ENCODE measurements at regions not wholly inside any gene's neighbourhood (a gene's known extent, or its start where the extent isn't known, plus 50 kb on each side); places are given as distances from the start of the nearest gene placed in this dataset.
A peak's percentile ranks its signal among the peaks of the same experiment; 100 is the strongest.
"Not testable (repeated sequence)": the region's sequence is repeated elsewhere in the genome, so short reads cannot be mapped to it uniquely, and the experiment has no call there.

DNA sequence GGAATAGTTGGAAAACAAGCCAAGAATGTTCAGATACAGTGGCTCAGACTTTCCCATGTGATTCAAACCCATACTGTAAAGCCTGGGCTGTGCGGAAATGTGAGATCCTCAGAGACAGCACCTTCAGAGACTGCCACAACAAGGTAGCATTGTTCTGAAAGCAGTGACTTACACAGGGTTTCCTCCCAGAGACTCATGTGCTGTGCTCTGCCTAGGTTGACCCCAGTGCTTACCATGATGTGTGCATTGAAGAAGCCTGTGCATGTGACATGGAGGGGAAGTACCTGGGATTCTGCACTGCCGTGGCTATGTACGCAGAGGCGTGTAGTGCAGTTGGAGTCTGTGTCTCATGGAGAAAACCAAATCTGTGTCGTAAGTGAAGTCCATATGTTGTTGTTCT, 219.4 kb downstream of the LRRK2 start:
- TF ChIP-seq, protein P1, sequence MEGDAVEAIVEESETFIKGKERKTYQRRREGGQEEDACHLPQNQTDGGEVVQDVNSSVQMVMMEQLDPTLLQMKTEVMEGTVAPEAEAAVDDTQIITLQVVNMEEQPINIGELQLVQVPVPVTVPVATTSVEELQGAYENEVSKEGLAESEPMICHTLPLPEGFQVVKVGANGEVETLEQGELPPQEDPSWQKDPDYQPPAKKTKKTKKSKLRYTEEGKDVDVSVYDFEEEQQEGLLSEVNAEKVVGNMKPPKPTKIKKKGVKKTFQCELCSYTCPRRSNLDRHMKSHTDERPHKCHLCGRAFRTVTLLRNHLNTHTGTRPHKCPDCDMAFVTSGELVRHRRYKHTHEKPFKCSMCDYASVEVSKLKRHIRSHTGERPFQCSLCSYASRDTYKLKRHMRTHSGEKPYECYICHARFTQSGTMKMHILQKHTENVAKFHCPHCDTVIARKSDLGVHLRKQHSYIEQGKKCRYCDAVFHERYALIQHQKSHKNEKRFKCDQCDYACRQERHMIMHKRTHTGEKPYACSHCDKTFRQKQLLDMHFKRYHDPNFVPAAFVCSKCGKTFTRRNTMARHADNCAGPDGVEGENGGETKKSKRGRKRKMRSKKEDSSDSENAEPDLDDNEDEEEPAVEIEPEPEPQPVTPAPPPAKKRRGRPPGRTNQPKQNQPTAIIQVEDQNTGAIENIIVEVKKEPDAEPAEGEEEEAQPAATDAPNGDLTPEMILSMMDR (IDR thresholded peaks at IDR 0.05; ENCODE audit: low read depth, low read length): no peak
- Histone ChIP-seq H3K9me3 (ENCODE audit: low read depth) (no peaks in the 10 kb centered on the region), H3K27me3 (no peaks in the 10 kb centered on the region), H3K36me3 (no peaks in the 10 kb centered on the region), H3K4me3 (no peak overlapping the region), H3K27ac (no peak overlapping the region), H3K4me1 (ENCODE audit: low read depth) (no peaks in the 10 kb centered on the region)
- DNase-seq (ENCODE audit: low read depth in 1 of 2, low spot score in 1 of 2): no peak

- H3K36me3 ChIP-seq: no peaks in the 10 kb centered on the region
- H3K4me1 ChIP-seq (ENCODE audit: low read depth): no peaks in the 10 kb centered on the region
- H3K27me3 ChIP-seq: no peaks in the 10 kb centered on the region
- TF ChIP-seq, protein P1 (IDR thresholded peaks at IDR 0.05; ENCODE audit: low read depth, low read length): peak; percentile 8
- H3K27ac ChIP-seq: no peak overlapping the region
- no peak overlapping the region for H3K4me3 ChIP-seq
- DNase-seq (ENCODE audit: low read depth in 1 of 2, low spot score in 1 of 2): peak in 1 of 2 donors; percentile 28
- no peaks in the 10 kb centered on the region for H3K9me3 ChIP-seq (ENCODE audit: low read depth)
These were observed 221.6 kb downstream of the LRRK2 start for GRCh38 chr12:40446385-40446784.

DNA sequence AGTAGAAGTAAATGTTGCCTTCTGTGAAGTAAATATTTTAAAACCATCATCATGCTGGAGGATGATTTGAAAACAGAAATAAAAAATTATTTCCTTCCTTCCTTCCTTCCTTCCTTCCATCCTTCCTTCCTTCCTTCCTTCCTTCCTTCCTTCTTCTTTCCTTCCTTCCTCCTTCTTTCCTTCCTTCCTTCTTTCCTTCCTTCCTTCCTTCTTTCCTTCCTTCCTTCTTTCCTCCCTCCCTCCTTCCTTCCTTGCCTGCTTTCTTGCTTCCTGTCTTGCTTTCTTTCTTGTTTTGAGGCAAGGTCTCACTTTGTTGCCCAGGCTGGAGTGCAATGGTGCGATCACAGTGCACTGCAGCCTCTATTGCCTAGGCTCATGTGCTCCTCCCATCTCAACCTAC, 223.7 kb downstream of the LRRK2 start:
- H3K4me3 ChIP-seq; DNase-seq (ENCODE audit: low read depth in 1 of 2, low spot score in 1 of 2); H3K27me3 ChIP-seq; H3K27ac ChIP-seq; H3K4me1 ChIP-seq (ENCODE audit: low read depth); H3K9me3 ChIP-seq (ENCODE audit: low read depth); H3K36me3 ChIP-seq: not testable (repeated sequence)

- Histone ChIP-seq H3K9me3 (ENCODE audit: low read depth) (no peaks in the 10 kb centered on the region), H3K27me3 (no peaks in the 10 kb centered on the region), H3K36me3 (no peaks in the 10 kb centered on the region), H3K4me3 (no peak overlapping the region), H3K27ac (no peak overlapping the region), H3K4me1 (ENCODE audit: low read depth) (no peaks in the 10 kb centered on the region)
- TF ChIP-seq, protein P1 (IDR thresholded peaks at IDR 0.05; ENCODE audit: low read depth, low read length): no peak
- DNase-seq (ENCODE audit: low read depth in 1 of 2, low spot score in 1 of 2): no peak
These were observed 226.9 kb downstream of the LRRK2 start for GRCh38 chr12:40451661-40452060.

DNA sequence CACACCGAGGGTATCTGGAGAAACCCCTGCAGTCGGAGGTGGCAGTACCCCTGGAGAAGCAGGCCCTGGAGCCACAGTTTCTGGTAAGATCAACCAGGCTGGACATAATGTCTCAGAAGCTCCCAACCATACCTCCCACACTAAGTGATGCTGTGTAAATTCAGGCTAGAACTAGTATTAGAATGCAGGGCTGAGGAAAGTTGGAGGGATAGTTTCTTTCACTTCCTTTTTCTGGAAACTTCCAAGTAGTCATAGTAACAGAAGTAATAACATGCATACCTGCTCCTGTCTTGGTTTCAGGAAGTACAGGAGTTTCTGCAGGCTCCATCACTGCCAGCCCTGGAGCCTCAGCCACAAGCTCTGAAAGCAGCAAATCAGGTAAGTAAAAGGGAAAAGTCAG, 228.1 kb upstream of the CNTN1 start:
- TF ChIP-seq, protein P1 (IDR thresholded peaks at IDR 0.05; ENCODE audit: low read depth, low read length): no peak

DNA sequence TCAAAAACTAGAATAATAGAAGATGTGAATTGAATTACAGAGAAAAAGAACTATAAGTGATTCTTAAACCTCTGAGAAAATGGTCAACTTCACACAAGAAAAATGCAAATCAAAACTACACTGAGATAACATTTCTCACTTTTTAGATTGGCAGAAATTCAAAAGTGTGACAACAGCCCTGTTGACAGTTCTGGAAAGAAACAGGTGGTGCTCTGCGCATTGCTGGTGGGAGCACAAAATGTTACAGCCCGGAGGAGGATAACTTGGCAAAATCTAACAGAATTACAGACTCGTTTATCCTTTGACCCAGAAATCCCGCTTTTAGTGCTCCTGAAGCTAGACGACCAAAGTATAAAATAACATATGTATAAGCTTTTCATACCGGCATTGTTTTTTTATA, 222.5 kb upstream of the CNTN1 start:
- no peak overlapping the region for H3K4me3 ChIP-seq
- TF ChIP-seq, protein P1 (IDR thresholded peaks at IDR 0.05; ENCODE audit: low read depth, low read length): no peak
- no peaks in the 10 kb centered on the region for H3K27me3 ChIP-seq
- H3K27ac ChIP-seq: no peak overlapping the region
- H3K4me1 ChIP-seq (ENCODE audit: low read depth): peaks cover 14% of the 10 kb centered on the region
- DNase-seq (ENCODE audit: low read depth in 1 of 2, low spot score in 1 of 2): no peak
- H3K9me3 ChIP-seq (ENCODE audit: low read depth): no peaks in the 10 kb centered on the region
- H3K36me3 ChIP-seq: no peaks in the 10 kb centered on the region

More for the DNA sequence above, 228.1 kb upstream of the CNTN1 start:
- no peaks in the 10 kb centered on the region for H3K36me3 ChIP-seq
- no peak for DNase-seq (ENCODE audit: low read depth in 1 of 2, low spot score in 1 of 2)
- H3K9me3 ChIP-seq (ENCODE audit: low read depth): no peaks in the 10 kb centered on the region
- no peaks in the 10 kb centered on the region for H3K27me3 ChIP-seq
- H3K4me1 ChIP-seq (ENCODE audit: low read depth): no peaks in the 10 kb centered on the region
- no peak overlapping the region for H3K27ac ChIP-seq
- no peak overlapping the region for H3K4me3 ChIP-seq

Measured in cardiac muscle cell (in vitro differentiated cells and primary cell).